Stimulated activated CD8-positive, alpha-beta memory T cell treated with anti-CD3 and anti-CD28 coated beads, Interleukin-7, amount 100 ng/mL, for 4 hours (primary cell): ENCODE measurements at regions not wholly inside any gene's neighbourhood (a gene's known extent, or its start where the extent isn't known, plus 50 kb on each side); places are given as distances from the start of the nearest gene placed in this dataset.

ENCODE experiments used
- DNase-seq, 2 donors: peaks; one replicate each; pipeline ENCODE4 v3.0.0-alpha.2; 2020; ENCODE audit warnings: low read depth in 2 of 2

- DNase-seq, result no peak
These were observed 289.2 kb upstream of the DMRT1 start for GRCh38 chr9:551986-552929.

- DNase-seq, result no peak
These were observed 286.0 kb upstream of the DMRT1 start for GRCh38 chr9:555493-555892.

- no peak for DNase-seq
These were observed 285.3 kb upstream of the DMRT1 start for GRCh38 chr9:556199-556598.

- DNase-seq, result no peak
These were observed 284.8 kb upstream of the DMRT1 start for GRCh38 chr9:556675-557074.

- no peak for DNase-seq
These were observed 283.8 kb upstream of the DMRT1 start for GRCh38 chr9:557601-558201.

- DNase-seq, result no peak
These were observed 280.1 kb upstream of the DMRT1 start for GRCh38 chr9:561427-561826.

- no peak for DNase-seq
These were observed 278.3 kb upstream of the DMRT1 start for GRCh38 chr9:563200-563599.

- no peak for DNase-seq
These were observed 276.0 kb upstream of the DMRT1 start for GRCh38 chr9:565528-565927.

GRCh38 chr9:567128-567746 is 274.3 kb upstream of the DMRT1 start:
- DNase-seq, result no peak

- DNase-seq, result no peak
These were observed 273.7 kb upstream of the DMRT1 start for GRCh38 chr9:567747-568305.

- no peak for DNase-seq
These were observed 272.2 kb upstream of the DMRT1 start for GRCh38 chr9:569296-569695.

- no peak for DNase-seq
These were observed 271.3 kb upstream of the DMRT1 start for GRCh38 chr9:570187-570586.

- DNase-seq, result no peak
These were observed 270.4 kb upstream of the DMRT1 start for GRCh38 chr9:571066-571465.

GRCh38 chr9:571741-572140 is 269.8 kb upstream of the DMRT1 start:
- DNase-seq, result no peak

GRCh38 chr9:573691-574410 is 267.6 kb upstream of the DMRT1 start:
- no peak for DNase-seq

GRCh38 chr9:575139-575538 is 266.4 kb upstream of the DMRT1 start:
- DNase-seq, result no peak

- no peak for DNase-seq
These were observed 260.7 kb upstream of the DMRT1 start for GRCh38 chr9:580652-581342.

- DNase-seq, result no peak
These were observed 259.6 kb upstream of the DMRT1 start for GRCh38 chr9:581673-582497.

GRCh38 chr9:582775-583174 is 258.7 kb upstream of the DMRT1 start:
- DNase-seq, result no peak

GRCh38 chr9:587527-587926 is 254.0 kb upstream of the DMRT1 start:
- DNase-seq, result no peak
